Liver (tissue), 8 donors: ENCODE measurements at regions not wholly inside any gene's neighbourhood (a gene's known extent, or its start where the extent isn't known, plus 50 kb on each side); places are given as distances from the start of the nearest gene placed in this dataset.

ENCODE experiments used
- DNase-seq: peaks from one replicate; pipeline ENCODE4 v3.0.0-alpha.2; 2017; ENCODE audit warnings: low spot score
- H3K27ac ChIP-seq, 2 donors: one replicate each; pipeline ENCODE4 v1.7.0; 2013; ENCODE audit warnings: inconsistent platforms in 2 of 2, low read length in 2 of 2, control low read depth in 1 of 2, low read depth in 1 of 2, mild to moderate bottlenecking in 1 of 2
- H3K27me3 ChIP-seq, 4 donors: one replicate each; pipeline versions ENCODE4 v1.6.1 to v1.7.0; 2013; ENCODE audit warnings: low read length in 3 of 4, inconsistent platforms in 1 of 4, mild to moderate bottlenecking in 1 of 4, moderate library complexity in 1 of 4; ENCODE audit not compliant: control insufficient read depth in 4 of 4, insufficient read depth in 4 of 4
- H3K36me3 ChIP-seq, 4 donors: one replicate each; pipeline versions ENCODE4 v1.6.1 to v1.7.0; 2013; ENCODE audit warnings: low read length in 3 of 4, mild to moderate bottlenecking in 3 of 4, low read depth in 1 of 4, moderate library complexity in 1 of 4; ENCODE audit not compliant: control insufficient read depth in 4 of 4, insufficient read depth in 3 of 4
- H3K4me1 ChIP-seq, 4 donors: one replicate each; pipeline versions ENCODE4 v1.6.1 to v1.7.0; 2013; ENCODE audit warnings: low read length in 3 of 4, mild to moderate bottlenecking in 3 of 4, moderate library complexity in 1 of 4; ENCODE audit not compliant: control insufficient read depth in 4 of 4, insufficient read depth in 4 of 4
- H3K4me3 ChIP-seq, 3 donors: one replicate each; pipeline versions ENCODE4 v1.6.1 to v1.7.0; 2013; ENCODE audit warnings: low read length in 3 of 3, control low read depth in 1 of 3, low read depth in 1 of 3, mild to moderate bottlenecking in 1 of 3
- H3K9ac ChIP-seq, 2 donors: one replicate each; pipeline ENCODE4 v1.7.0; 2013; ENCODE audit warnings: low read length in 2 of 2, mild to moderate bottlenecking in 2 of 2, moderate library complexity in 2 of 2, control low read depth in 1 of 2, low read depth in 1 of 2
- H3K9me3 ChIP-seq, 4 donors: one replicate each; pipeline versions ENCODE4 v1.6.1 to v1.7.0; 2013; ENCODE audit warnings: low read length in 3 of 4; ENCODE audit not compliant: control insufficient read depth in 4 of 4
- EGR1 ChIP-seq, 2 donors: IDR thresholded peaks; 2 replicates each; pipeline ENCODE4 v1.6.1; 2016 to 2018; ENCODE audit warnings: antibody characterized with exemption in 2 of 2, low read depth in 2 of 2
- FOXA1 ChIP-seq: IDR thresholded peaks from 2 replicates; pipeline ENCODE4 v1.6.1; 2016; ENCODE audit warnings: antibody characterized with exemption
- GABPA ChIP-seq, 2 donors: IDR thresholded peaks in 1 of 2; conservative IDR thresholded peaks in 1 of 2; 2 replicates each; pipeline ENCODE4 v1.6.1; 2016; ENCODE audit warnings: antibody characterized with exemption in 2 of 2, mild to moderate bottlenecking in 1 of 2, moderate library complexity in 1 of 2
- HNF4A ChIP-seq, 2 donors: conservative IDR thresholded peaks; 2 replicates each; pipeline ENCODE4 v1.6.1; 2016; ENCODE audit warnings: antibody characterized with exemption in 2 of 2, mild to moderate bottlenecking in 2 of 2
- HNF4G ChIP-seq: IDR thresholded peaks from 2 replicates; pipeline ENCODE4 v1.6.1; 2016; ENCODE audit warnings: antibody characterized with exemption
- JUND ChIP-seq, 2 donors: IDR thresholded peaks; 2 replicates each; pipeline ENCODE4 v1.6.1; 2016; ENCODE audit warnings: antibody characterized with exemption in 2 of 2
- NR2F2 ChIP-seq: IDR thresholded peaks from 2 replicates; pipeline ENCODE4 v1.6.1; 2016; ENCODE audit warnings: antibody characterized with exemption
- RAD21 ChIP-seq, 2 donors: IDR thresholded peaks; 2 replicates each; pipeline ENCODE4 v1.6.1; 2016; ENCODE audit warnings: antibody characterized with exemption in 2 of 2, mild to moderate bottlenecking in 2 of 2
- RXRA ChIP-seq, 2 donors: IDR thresholded peaks; 2 replicates each; pipeline ENCODE4 v1.6.1; 2017 to 2018; ENCODE audit warnings: antibody characterized with exemption in 2 of 2, mild to moderate bottlenecking in 1 of 2
- SP1 ChIP-seq: IDR thresholded peaks from 2 replicates; pipeline ENCODE4 v1.6.1; 2018; ENCODE audit warnings: antibody characterized with exemption, mild to moderate bottlenecking
- TAF1 ChIP-seq: conservative IDR thresholded peaks from 2 replicates; pipeline ENCODE4 v1.6.1; 2016; ENCODE audit warnings: antibody characterized with exemption, mild to moderate bottlenecking
- YY1 ChIP-seq: IDR thresholded peaks from 2 replicates; pipeline ENCODE4 v1.6.1; 2016; ENCODE audit warnings: antibody characterized with exemption, mild to moderate bottlenecking
- WGBS: extraction: QIAGEN DNeasy Blood & Tissue Kit; methylation state at CpG from one replicate; pipeline ENCODE4 v1.1.7; 2013; 5-methylcytosine and 5-hydroxymethylcytosine counted together
- TF ChIP-seq, protein P1 (sequence below): fragments of 150-350 bp; IDR thresholded peaks from 2 replicates; pipeline ENCODE4 v1.5.1; 2017; ENCODE audit warnings: improper control_type of control experiment, low read depth, low read length; ENCODE audit not compliant: missing input control
- TF ChIP-seq, protein P2 (sequence below): IDR thresholded peaks from 2 replicates; pipeline ENCODE4 v1.6.1; 2016; ENCODE audit warnings: antibody characterized with exemption
- TF ChIP-seq, protein P3 (sequence below): IDR thresholded peaks from 2 replicates; pipeline ENCODE4 v1.6.1; 2016; ENCODE audit warnings: antibody characterized with exemption
- TF ChIP-seq, protein P4 (sequence below): IDR thresholded peaks from 2 replicates; pipeline ENCODE4 v1.6.1; 2016; ENCODE audit warnings: antibody characterized with exemption
- donor health status: healthy.
- donor health status: healthy.
- donor health status: healthy.
- donor health status: healthy.
- donor health status: healthy.

DNA sequence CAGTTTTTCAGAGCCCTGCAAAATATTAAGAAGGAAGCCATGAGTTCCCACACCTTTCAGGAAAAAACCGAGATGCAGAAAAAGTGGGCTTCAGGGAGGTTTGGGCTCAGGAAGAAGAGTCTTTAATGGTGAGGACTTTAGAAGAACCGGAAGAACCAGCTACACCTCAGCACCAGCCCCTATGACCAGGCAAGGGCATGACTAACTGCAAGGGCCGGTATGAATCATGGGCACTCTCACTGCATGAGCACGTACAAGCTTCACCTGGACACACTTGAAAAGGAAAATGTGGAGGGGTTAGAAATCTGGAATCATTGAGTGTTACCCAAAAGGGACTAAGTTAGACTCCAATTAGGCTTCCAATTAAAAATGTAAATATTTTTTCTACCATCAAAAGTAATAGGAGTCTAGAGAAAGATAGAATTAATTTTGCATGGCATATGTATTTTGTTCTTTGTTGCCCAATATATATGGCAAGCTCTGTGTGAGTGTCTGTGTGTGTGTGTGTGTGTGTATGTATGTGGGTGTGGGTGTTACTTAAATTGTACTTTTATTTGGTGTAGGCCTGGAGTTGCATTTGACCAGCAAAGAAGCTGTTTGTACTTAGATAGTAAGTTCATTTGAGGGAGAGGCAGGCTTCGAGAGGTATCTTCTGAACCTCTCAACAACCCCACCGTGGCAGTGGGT, 66.5 kb upstream of the THUMPD2 start:
- Histone ChIP-seq H3K4me3 (no peak overlapping the region), H3K27me3 (peaks cover 0 to 6% (median 0%) of the 10 kb centered on the region in 4 donors), H3K27ac (no peak overlapping the region), H3K9me3 (no peaks in the 10 kb centered on the region), H3K9ac (no peak overlapping the region), H3K4me1 (no peaks in the 10 kb centered on the region), H3K36me3 (no peaks in the 10 kb centered on the region)
- TF ChIP-seq FOXA1 (no peak), GABPA (IDR thresholded peaks at IDR 0.05 in 1 of 2, conservative IDR thresholded peaks at IDR 0.05 in 1 of 2) (no peak), NR2F2 (no peak), YY1 (no peak), TAF1 (no peak), EGR1 (IDR thresholded peaks at IDR 0.05; ENCODE audit: low read depth in 2 of 2) (no peak), JUND (IDR thresholded peaks at IDR 0.05) (no peak), RAD21 (IDR thresholded peaks at IDR 0.05) (no peak), RXRA (IDR thresholded peaks at IDR 0.05) (no peak), HNF4A (conservative IDR thresholded peaks at IDR 0.05) (no peak)
- TF ChIP-seq, protein P1, sequence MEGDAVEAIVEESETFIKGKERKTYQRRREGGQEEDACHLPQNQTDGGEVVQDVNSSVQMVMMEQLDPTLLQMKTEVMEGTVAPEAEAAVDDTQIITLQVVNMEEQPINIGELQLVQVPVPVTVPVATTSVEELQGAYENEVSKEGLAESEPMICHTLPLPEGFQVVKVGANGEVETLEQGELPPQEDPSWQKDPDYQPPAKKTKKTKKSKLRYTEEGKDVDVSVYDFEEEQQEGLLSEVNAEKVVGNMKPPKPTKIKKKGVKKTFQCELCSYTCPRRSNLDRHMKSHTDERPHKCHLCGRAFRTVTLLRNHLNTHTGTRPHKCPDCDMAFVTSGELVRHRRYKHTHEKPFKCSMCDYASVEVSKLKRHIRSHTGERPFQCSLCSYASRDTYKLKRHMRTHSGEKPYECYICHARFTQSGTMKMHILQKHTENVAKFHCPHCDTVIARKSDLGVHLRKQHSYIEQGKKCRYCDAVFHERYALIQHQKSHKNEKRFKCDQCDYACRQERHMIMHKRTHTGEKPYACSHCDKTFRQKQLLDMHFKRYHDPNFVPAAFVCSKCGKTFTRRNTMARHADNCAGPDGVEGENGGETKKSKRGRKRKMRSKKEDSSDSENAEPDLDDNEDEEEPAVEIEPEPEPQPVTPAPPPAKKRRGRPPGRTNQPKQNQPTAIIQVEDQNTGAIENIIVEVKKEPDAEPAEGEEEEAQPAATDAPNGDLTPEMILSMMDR: no peak
- TF ChIP-seq, protein P2, sequence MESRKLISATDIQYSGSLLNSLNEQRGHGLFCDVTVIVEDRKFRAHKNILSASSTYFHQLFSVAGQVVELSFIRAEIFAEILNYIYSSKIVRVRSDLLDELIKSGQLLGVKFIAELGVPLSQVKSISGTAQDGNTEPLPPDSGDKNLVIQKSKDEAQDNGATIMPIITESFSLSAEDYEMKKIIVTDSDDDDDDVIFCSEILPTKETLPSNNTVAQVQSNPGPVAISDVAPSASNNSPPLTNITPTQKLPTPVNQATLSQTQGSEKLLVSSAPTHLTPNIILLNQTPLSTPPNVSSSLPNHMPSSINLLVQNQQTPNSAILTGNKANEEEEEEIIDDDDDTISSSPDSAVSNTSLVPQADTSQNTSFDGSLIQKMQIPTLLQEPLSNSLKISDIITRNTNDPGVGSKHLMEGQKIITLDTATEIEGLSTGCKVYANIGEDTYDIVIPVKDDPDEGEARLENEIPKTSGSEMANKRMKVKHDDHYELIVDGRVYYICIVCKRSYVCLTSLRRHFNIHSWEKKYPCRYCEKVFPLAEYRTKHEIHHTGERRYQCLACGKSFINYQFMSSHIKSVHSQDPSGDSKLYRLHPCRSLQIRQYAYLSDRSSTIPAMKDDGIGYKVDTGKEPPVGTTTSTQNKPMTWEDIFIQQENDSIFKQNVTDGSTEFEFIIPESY: no peak
- DNase-seq: no peak
- WGBS: 72% methylated on average over 6 of the region's 6 CpGs

GRCh38 chr2:39839261-39839848, 60.3 kb upstream of the THUMPD2 start:
- no peak for TF ChIP-seq HNF4G
- TF ChIP-seq JUND (IDR thresholded peaks at IDR 0.05): no peak
- no peak for TF ChIP-seq EGR1 (IDR thresholded peaks at IDR 0.05; ENCODE audit: low read depth in 2 of 2)
- no peak for TF ChIP-seq HNF4A (conservative IDR thresholded peaks at IDR 0.05)
- TF ChIP-seq NR2F2: no peak
- TF ChIP-seq SP1: no peak
- TF ChIP-seq, protein P2: no peak
- TF ChIP-seq, protein P3, sequence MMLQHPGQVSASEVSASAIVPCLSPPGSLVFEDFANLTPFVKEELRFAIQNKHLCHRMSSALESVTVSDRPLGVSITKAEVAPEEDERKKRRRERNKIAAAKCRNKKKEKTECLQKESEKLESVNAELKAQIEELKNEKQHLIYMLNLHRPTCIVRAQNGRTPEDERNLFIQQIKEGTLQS: no peak
- TF ChIP-seq YY1: no peak
- TF ChIP-seq, protein P4, sequence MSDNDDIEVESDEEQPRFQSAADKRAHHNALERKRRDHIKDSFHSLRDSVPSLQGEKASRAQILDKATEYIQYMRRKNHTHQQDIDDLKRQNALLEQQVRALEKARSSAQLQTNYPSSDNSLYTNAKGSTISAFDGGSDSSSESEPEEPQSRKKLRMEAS: no peak
- TF ChIP-seq, protein P1: no peak
- no peak for TF ChIP-seq FOXA1
- H3K36me3 ChIP-seq: no peaks in the 10 kb centered on the region
- H3K4me1 ChIP-seq: no peaks in the 10 kb centered on the region
- no peak for DNase-seq
- H3K27me3 ChIP-seq: peaks cover 0 to 2% (median 0%) of the 10 kb centered on the region in 4 donors
- peaks cover 0 to 9% (median 5%) of the 10 kb centered on the region in 4 donors for H3K9me3 ChIP-seq
- H3K9ac ChIP-seq: no peak overlapping the region
- H3K4me3 ChIP-seq: no peak overlapping the region
- WGBS: 79% methylated on average over 5 of the region's 5 CpGs
- no peak overlapping the region for H3K27ac ChIP-seq
